HG03095 (cell line): ENCODE measurements at regions not wholly inside any gene's neighbourhood (a gene's known extent, or its start where the extent isn't known, plus 50 kb on each side); places are given as distances from the start of the nearest gene placed in this dataset.
"Not testable (repeated sequence)": the region's sequence is repeated elsewhere in the genome, so short reads cannot be mapped to it uniquely, and the experiment has no call there.

ENCODE experiments used
- ATAC-seq: cut with Tn5 transposase; IDR thresholded peaks from one replicate; pipeline ENCODE4 v1.9.1; 2021; ENCODE audit warnings: moderate library complexity; ENCODE audit not compliant: unreplicated experiment

DNA sequence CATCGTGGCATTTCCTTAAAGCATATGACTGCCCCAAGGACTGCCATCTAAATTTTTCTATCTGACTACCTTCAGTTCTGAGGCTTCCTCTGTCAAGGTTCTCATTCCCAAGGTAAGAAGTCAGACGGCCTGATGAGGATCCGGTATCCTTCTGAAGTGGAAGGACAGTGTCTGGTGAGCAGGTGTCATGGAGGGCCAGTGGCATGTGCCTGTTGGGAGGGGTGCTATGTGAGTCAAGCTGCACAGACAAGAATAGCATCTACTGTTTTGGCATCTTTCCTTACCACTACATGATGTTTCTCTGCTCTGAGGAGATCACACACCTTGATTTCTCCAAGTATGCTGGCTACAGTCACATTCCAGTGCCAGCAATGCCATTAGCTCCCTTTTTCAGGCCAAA is 99.6 kb upstream of the RGS1 start:
- ATAC-seq: no peak

DNA sequence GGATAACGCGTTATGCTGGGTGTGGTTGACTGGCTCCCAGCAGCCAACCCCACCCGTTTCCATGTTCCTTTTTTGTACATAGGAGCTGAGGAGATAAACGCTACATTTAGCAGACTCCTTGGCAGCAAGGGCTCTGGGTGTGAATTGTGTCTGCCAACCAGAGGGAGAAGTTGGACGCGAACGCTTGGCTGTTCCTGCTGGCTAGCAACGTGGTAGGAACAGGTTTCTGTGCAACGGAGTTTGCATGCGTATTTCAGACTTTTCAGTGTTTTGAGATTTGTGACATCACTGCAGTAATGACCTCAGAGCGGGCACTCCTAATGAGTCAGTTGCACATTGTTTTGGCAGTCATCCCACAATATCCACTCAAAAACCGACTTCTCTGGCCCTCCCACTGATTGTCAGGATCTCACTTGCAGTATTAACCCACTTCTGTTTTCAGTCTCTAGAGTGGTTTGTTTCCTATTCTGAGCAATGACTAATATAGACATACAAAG is 98.7 kb upstream of the RGS1 start:
- ATAC-seq: peak; percentile 68

GRCh38 chr1:192477630-192478029 is 97.9 kb upstream of the RGS1 start:
- ATAC-seq: no peak

DNA sequence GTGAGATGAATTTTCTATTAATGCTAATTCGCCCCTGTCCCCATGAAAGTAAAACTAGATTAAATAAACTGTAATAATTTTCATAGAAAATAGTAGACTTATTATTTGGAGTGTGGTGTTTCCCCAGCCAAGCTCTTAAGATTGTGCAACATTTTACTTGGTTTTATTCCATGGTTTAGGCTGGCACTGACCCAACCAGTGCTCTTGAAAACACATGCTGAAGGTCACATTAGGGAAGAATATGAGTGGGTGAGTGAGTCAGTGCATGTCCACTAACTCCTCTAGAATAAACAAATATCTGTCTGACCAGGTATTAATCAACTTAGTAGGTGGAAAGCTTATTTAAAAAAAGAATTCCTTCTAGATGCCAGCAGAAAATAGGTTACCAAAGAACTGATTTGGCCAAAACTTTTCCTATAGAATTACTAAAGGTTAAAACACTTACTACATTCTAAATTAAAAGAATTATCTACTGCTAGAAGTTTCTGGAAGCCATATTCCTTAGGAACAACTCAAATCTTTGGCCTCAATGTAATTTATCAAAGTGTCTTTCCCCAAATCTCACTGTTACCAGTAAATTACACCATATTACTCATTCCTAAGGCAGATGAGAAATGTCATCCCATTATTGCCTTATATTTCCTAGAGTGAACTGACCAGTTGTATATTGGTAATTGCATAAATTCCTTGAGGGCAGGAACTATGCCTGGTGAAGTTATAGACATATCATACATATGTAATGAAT is 89.7 kb upstream of the RGS1 start:
- ATAC-seq: no peak

- ATAC-seq: no peak
Observed at GRCh38 chr1:192488058-192488457, 87.5 kb upstream of the RGS1 start.

GRCh38 chr1:192489047-192489446 is 86.5 kb upstream of the RGS1 start:
- ATAC-seq: no peak

GRCh38 chr1:192489748-192490147 is 85.8 kb upstream of the RGS1 start:
- peak; percentile 79 for ATAC-seq

DNA sequence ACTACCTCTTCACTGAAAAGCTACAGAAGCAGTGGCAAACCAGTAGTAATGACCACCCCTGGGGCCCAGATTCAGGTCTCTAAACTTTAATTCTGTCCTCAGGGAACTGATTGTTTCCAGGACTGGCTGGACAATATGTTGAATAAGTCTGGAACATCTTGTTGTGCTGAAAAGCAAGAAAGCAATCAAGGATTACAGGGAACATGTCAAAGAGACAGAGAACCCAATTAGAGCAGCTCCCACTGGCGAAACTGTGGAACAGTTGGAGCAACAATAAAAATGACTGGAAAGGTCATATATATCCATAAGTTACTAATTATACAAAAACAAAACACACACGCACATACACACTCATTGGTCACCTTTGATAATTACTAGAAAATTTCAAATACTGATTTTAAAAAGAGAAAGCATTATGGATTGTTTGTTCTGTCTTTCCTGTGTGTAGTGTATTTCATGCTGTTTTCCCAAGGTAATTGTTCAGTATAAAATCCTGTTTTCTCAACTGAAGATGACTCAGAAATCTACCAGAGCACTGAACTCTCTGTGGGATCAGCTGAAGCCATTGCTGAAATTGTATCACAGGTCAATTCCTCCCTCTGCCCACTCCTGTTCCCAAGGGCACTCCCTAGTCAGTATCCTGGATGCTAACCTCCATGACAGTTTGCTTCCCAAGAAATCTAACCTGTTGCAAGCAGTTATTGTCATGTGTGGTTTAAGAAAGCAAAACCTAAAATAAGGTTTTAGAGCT is 83.6 kb upstream of the RGS1 start:
- ATAC-seq: no peak

DNA sequence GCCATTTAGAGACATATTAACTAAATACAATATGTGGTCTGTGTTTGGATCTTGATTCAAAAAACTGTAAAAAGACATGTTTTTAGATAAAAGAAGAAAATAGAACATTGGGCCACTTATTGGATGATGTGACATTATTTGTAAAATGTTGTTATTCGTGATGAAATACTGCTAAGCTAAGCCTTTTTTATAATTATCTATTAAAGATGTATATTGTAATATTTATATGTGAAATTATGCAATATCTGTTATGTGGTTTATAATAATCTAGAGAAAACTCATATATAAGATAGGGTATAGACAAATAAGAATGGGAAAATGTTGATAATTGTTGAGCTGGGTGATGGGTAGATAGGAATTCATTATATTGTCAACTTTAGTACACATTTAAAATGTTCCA is 82.0 kb upstream of the RGS1 start:
- no peak for ATAC-seq

DNA sequence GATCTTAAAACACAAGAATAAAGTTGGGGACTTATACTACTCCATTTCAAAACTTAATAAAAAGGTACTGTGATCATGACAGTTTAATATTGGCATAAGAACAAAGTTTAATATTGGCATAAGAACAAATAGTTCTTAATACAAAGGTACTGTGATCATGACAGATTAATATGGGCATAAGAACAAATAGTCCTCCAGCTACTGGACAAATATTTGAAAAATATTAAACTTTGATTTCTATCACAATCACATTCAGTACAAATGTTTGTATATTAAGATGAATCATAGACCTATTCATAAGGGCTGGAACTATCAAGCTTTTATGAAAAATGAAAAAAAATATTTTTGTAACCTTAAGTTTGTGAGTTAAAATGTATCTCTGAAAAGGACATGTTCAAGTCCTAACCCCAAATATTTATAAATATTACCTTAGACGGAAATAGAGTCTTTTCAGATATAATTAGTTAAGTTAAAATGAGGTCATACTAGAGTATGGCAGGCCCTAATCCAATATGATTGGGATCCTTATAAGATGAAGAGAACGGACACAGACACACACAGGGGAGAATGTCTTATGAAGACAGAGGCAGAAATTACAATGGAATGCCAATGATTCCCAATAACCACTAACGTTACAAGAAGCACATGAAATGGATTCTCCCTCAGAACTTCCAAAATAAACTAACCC is 79.1 kb upstream of the RGS1 start:
- no peak for ATAC-seq

DNA sequence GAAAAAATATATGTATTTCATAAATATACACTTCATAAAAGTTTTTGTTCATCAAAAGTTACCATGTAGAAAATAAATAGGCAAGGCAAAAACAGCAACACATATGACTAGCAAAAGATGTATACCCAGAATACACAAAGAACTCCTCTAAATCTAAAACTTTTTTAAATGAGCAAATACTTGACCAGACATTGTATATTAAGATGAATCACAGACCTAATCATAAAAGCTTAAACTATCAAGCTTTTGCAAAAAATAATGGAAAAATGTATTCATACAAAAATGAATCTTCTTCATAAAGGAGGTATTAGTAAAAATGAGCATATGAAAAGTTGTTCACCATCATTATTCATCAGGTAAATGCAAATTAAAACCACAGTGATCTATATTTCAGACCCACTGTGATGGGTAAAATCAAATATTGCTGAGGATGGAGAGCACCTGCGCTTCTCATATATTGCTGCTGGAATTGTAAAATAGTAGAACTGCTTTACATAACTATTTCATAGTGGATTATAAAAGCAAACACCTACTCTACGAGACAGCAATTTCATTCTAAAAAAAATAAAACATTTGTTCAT is 78.3 kb upstream of the RGS1 start:
- ATAC-seq: no peak

GRCh38 chr1:192498092-192498491 is 77.5 kb upstream of the RGS1 start:
- not testable (repeated sequence) for ATAC-seq

- not testable (repeated sequence) for ATAC-seq
Observed at GRCh38 chr1:192499061-192499581, 76.5 kb upstream of the RGS1 start.

DNA sequence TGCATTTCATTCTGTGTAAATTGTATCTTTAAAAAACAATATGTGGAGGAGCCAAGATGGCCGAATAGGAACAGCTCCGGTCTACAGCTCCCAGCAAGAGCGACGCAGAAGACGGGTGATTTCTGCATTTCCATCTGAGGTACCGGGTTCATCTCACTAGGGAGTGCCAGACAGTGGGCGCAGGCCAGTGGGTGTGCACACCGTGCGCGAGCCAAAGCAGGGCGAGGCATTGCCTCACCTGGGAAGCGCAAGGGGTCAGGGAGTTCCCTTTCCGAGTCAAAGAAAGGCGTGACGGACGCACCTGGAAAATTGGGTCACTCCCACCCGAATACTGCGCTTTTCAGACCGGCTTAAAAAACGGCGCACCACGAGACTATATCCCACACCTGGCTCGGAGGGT is 75.0 kb upstream of the RGS1 start:
- ATAC-seq: not testable (repeated sequence)

GRCh38 chr1:192506741-192507155 is 68.8 kb upstream of the RGS1 start:
- peak; percentile 99 for ATAC-seq

GRCh38 chr1:192512426-192513162 is 63.0 kb upstream of the RGS1 start:
- peak; percentile 23 for ATAC-seq

- no peak for ATAC-seq
Observed at GRCh38 chr1:192513196-192513595, 62.4 kb upstream of the RGS1 start.

- ATAC-seq: no peak
Observed at GRCh38 chr1:192513697-192514096, 61.9 kb upstream of the RGS1 start.

DNA sequence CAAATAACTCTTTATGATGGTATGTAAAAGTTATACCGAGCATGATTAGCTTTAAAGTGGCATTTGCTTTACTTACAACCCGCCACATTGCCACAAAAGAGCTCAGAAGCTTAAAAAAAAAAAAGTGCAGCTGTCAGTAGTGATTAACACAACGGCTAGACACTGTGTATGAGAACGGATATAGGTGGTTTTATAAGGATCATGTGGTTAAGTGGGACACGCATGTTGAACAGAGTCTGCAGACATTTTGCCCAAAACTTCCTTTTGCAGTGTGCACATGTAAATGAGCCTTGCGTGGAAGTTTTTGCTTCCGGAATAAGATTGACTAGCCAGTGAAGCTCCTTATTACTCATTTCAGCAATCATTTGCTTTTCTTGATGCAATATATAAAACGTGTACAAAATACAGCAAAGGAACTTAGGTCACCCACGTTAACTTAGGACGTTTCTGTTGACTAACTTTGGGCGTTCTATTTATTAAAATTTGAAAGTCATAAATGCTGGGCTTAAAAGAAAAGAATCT is 58.7 kb upstream of the RGS1 start:
- peak; percentile 98 for ATAC-seq

DNA sequence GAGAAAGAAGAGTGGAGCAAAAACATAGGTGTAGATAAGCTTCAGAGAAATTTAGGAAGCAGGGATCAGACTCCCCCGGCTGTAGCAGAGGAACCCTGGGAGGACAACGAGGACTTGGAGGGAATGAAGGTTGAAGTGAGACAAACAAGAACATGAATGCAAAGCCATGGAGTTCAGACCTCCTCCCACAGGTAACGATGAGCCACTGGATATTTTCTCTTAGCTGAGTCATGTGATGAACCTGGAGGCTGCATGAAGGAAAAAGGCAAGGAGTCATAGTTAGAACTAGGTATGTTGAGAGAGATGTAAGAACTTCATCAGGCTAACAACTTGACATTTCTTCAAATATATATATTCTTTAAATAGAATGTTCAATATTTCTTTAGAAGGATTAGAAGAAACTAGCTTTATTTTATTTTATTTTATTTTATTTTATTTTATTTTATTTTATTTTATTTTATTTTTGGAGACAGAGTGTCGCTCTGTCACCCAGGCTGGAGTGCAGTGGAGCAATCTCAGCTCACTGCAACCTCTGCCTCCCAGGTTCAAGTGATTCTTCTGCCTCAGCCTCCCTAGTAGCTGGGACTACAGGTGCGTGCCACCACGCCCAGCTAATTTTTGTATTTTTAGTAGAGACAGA is 57.7 kb upstream of the RGS1 start:
- not testable (repeated sequence) for ATAC-seq
